Cardiac septum (tissue), 1 donor: ENCODE measurements at regions not wholly inside any gene's neighbourhood (a gene's known extent, or its start where the extent isn't known, plus 50 kb on each side); places are given as distances from the start of the nearest gene placed in this dataset.
A peak's percentile ranks its signal among the peaks of the same experiment; 100 is the strongest.

Experiments used
- DNase-seq: peaks from one replicate; pipeline ENCODE4 v3.0.0-alpha.2; 2020; ENCODE audit warnings: low spot score
- intact Hi-C: fragments of 100-400 bp; cut with DNase I; formaldehyde crosslinking; loops from one replicate; pipeline ENCODE4 v1.14.0; 2022
- donor health status: DM: no; HTN: no; CAD: no.

DNA sequence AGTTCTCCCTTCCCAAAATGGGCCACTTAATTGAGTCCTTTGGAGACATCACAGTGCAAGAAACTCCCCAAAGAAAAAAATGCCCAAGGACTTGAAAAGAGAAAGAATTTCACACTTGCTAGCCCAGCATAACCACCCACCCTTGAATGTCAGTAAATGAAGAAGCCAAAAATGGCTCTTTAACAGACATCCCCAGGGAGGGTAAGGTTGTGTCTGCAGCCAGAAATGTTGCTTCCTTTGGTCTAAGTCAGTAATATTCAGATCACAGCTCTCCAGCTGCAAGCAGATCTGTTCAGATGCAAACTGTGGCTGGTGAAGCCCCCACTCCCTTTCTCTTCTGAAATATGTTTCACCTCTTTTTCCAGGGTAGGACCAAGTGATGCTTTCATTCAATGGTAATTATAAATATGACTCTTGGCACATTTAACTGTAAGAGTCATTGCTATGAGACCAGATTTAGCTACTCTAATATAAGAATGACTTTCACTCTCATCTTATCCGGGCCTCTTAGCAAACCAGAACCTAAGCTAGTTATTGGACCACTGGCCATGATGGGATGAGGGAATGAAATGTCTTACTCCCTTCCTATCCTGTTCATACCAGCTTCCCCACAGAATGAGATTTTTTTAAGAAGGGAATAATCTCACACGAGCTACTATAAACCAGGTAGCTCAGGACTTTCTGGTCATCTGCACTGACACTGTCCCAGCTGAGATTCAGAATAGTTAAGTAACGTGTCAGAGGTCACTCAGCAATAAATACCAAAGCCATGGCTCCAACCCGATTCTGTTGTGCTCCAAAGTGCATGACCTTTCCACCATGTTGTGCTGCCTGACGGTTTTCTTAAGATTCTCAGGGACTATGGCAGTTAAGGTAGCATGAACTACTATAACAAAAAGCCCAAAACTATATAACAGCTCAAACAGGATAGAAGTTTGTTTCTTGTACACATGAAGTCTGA, 234.1 kb downstream of the FOXO1 start:
- no peak for DNase-seq
- intact Hi-C loops, result no loop called here

DNA sequence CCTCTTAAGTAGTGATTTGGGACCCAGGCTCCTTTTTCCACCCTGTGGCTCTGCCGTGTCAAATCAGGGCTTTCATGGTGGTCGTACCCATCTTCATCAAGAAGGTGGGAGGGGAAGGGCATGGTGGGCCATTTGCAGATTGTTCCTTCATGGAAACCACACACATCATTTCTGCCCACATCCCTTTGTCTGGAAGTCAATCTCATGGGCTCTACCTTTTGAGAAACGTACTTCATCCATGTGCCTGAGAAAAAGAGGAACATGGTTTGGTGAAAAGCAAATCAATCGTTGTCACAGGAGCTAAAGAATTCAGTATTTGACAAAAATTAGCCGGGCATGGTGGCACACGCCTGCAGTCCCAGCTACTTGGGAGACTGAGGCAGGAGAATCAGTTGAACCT, 233.4 kb downstream of the FOXO1 start:
- intact Hi-C loops, result no loop called here

DNA sequence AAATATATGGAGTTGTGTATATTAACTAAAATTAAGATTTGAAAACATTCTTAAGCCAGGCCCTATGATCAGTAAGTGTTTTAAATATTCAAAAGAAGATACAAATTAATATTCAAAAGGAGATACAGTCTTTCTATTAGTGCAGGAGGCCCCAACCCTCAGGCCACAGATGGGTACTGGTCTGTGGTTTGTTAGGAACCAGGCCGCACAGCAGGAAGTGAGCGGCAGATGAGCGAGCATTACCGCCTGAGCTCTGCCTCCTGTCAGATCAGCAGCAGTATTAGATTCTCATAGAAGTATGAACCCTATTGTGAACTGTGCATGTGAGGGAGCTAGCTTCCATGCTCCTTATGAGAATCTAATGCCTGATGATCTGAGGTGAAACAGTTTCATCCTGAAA, 232.9 kb downstream of the FOXO1 start:
- no peak for DNase-seq
- intact Hi-C loops, result no loop called here

More for the DNA sequence above, 233.4 kb downstream of the FOXO1 start:
- DNase-seq, result no peak

DNA sequence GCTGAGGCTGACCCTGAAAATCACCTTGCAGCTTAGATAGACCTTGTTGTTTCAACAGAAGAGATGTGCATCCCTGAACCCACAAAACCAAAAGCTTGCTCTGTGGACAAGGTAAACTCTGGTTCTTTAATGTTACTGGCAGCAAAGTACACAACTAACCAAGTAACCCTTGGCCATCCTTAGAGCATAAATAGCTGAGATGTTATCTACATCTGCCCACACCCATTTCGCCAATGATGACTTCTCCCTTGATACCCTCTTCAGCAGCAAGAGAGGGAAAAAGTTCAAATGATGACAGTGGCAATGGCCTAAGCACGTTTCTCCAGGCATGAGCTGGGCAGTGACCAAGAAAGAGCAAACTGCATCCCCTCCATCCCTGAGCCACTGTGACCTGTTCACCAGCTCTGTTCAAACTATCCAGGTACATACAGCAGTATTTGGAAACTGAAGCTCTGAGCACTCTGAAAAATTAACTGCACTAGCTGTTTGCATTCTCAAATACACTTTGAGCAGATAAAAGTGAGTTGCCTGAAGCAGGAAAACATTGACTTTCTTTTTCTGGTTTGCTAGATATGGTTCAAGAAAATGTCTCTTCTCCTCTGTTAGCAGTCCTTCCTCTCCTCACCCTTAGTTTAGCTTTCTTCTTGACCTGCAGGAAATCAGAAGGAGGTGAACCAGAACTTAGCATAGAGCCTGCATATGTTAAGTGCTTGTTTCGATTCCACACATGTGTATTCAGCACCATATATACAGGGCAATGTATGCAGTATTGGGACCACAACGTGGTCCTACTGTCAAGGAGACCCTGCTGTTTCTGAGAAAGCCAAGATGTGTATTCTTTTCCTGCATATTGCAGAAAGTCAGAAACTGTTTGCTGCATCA, 231.7 kb downstream of the FOXO1 start:
- no peak for DNase-seq
- intact Hi-C loops, result no loop called here

DNA sequence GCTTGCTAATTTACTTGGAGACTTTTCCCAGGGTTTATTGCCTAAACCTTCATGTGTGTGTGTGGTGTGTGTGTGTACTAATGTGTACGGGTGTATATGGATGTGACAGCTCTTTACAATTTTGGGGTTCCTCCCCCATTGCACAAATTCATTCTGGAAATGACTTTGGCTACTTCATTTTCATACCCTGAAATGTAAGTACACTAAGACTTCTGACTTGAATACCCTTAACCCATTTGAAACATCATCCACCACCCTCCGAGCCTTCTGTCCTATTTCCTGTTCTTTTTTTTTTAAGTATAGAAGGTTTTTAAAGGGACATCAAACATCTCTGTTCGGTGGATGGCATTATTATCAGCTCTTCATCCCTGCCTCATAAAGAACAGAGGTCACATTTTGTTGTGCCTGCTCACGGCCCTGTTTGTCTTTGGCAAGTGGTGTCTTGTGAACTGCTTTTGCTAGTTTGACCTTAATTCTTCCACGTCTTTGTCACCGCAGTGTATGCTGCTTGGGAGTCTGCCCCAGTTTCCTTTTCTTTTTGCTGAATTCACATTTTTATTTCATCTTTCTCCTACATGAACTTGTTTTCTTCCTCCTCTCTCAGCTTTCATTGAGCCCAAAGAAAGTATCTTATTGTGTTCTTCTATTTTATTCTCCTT, 228.3 kb downstream of the FOXO1 start:
- intact Hi-C loops, result no loop called here
- DNase-seq, result no peak

DNA sequence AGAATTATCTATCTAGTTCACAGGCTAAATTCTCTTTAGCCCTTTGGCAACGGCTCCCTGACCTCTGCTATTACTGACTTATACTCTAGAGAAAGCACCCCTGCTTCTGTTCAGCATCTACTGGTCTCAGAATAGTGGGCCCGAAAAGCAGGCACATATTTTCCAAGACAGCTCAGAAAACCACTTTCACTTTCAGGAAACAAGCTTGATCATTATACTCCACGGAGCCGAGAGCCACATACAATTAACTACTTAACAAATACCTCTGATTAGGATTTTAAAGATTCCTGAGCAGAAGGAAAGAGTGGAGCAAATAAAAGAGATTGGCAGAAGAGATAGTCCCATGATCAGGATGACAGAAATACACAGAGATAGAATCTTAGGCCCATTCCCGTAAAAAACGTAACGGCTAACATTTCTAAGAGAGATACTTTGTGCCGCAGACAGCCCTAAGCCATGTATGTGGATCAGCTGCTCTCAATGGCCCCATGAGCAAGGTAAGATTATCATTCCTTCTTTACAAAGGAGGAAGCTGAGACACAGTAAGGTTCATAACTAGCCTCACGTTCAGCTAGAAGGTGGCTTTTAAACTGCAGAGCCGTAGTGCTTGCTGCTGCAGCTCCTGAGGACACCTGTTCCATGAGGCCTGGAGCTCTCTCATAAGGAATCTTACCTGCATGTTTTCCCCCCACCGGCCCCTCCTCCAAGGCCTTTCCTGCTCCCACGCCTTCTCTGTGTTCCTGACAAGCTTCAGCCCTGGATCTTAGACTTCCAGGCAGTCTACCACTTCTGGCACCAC, 227.2 kb downstream of the FOXO1 start:
- DNase-seq, result no peak
- intact Hi-C loops, result no loop called here

DNA sequence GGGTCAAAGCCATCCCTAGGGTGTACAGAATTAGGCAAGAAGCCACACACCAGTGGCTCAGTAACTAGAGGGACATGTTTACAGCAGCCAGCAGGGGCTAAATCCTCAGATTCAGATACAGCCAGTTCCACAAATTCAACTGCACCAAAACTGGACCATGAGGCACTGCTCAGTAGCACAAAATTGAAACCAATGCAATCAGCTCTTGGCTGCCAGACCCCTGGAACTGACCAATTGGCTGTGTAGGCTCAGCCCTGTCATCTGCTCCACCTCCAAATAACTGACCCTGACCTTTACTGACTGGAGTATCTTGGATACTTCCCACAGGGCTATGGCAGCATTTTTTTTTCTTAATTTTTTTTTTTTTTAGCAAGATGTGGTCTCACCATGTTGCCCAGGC, 226.5 kb downstream of the FOXO1 start:
- intact Hi-C loops, result loop anchor here (2.0 to 5.0 kb wide), 4 partner anchors 37 to 227 kb away; partner anchors contain the start of gene FOXO1
- DNase-seq, result no peak

DNA sequence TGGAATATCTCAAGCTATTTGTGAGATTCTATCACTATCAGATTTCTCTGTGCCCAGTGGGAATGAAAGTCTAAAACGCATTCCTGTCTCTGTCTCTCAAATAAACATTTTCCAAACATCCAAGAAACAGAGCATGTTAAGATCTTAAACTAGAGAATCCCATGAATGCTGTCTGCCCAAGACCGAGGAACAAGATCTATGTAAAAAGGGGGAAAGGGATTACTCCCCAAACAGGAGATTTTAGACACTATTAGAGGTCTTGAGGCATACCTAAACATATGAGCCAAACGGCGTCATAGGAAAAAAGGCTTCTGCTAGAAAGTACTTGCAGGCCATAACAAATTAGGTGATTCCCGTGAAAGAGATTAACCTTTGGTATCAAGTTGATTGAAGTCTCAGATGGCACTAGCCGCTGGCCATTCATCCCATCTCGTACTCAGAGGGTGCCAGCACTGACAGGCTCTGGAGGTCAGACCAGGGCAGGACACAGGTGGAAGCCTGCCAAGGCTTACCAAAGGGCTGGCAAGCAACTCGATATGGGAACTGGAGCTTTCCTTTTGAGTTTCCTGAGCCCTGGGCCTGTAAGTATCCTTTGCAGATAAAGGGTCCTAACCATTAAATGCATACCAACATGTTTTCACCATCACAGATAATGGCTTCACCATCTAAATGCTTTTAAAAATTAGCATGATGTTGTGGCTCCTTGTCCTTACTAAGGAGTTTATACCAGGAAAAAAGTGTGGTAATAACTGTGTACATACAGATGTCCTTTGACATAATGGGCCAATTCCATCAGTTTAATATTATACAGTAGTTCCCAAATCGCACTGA, 225.2 kb downstream of the FOXO1 start:
- intact Hi-C loops, result loop anchor here (2.0 to 5.0 kb wide), 4 partner anchors 36 to 226 kb away; partner anchors contain the start of gene FOXO1
- peak; percentile 88 for DNase-seq

DNA sequence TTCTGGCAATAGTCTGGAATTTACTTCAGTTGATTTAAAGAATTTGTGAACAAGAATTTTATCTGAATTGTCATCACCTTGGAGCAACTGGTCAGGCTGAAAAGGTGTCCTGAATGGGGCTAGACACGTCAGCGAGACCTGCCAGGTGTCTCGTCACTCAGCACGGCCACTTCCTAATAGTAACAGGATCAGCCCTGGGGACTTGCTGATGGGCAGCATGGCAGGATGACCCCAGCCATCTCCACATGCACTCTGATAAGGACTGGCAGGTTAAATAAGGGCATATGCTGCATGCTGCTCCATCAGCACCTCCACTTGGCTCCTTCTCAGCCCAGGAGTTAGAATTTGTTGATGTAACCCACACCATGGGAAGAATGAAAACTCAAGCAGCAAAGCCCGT, 224.2 kb downstream of the FOXO1 start:
- intact Hi-C loops, result loop anchor here (5.0 kb wide), 2 partner anchors 35 to 125 kb away; no protein-coding TSS in a partner anchor
- DNase-seq, result no peak

DNA sequence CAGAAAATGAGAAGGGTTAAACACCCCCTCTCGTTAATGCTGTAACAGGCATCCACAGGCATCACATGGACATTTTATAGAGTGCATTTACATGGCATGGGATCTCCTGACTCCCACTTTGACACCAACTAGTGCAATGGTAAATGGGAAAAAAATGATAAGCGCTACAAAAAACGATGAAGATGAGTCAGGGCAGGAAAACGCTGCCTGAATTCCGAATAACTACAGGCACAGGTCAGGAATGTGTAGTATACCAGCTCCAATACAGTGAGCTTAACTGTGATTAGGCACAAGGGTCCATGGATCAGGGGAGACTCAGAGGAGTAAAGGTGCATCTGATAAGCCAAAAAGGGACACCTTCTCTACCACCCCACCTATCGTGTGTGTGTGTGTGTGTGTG, 223.6 kb downstream of the FOXO1 start:
- intact Hi-C loops, result loop anchor here (5.0 kb wide), 2 partner anchors 34 to 126 kb away; no protein-coding TSS in a partner anchor

DNA sequence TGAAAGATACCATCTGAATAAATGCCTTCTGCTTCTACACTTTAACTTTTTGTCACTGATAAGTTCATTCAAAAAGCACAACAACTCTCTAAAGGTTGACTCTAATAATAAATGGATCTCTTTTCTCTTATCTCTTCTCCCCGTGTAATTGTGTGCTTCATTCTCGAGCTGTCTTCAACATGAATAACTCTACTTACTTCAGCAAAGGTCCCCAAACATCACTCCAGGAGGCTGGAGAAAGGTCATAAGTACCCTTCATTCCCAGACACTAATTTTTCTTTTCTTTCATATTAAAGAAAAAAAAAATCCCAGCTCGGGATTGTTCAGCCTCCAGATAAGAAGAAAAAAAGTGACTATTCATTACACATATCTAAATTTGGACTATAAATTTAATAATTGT, 222.2 kb downstream of the FOXO1 start:
- DNase-seq, result no peak
- intact Hi-C loops, result loop anchor here (5.0 kb wide), 2 partner anchors 33 to 127 kb away; no protein-coding TSS in a partner anchor

More for the DNA sequence above, 223.6 kb downstream of the FOXO1 start:
- no peak for DNase-seq

DNA sequence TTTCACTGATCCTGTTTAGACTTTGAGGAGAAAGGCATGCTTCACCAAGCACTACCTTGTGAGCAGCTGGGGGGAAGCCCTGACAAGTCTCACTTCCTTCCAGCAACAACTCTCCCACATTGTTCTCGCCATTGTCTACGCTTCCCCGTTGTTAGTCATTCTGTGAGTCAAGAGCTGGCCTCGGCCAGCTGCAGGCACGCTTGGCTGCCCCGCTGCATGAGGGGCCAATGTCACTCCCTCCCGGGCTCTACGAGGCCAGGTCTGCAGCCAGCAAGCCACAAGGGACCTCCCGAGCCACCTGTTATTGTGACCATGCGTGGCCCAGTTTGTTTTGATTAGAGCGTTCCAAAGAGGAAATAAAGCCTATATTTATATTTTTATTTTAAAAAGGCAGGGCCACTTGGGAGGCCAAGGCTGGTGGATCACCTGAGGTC, 220.9 kb downstream of the FOXO1 start:
- peak; percentile 84 for DNase-seq
- intact Hi-C loops, result no loop called here

DNA sequence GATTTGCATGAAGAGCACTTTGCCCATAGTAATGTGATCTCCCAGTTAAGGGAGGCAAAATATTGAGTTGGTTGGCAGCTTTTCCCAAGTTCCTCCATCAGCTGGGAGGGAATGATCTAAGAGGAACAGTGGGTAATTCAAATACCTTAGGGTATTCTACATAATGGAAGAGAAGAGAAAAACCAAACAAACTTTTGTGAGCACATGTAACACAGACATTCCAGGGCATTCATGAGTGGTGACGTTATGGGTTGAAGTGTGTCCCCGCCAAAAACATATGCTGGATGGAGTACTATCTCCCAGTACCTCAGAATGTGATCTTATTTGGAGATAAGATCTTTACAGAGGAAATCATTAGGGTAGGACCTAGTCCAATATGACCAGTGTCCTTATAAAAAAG, 220.1 kb downstream of the FOXO1 start:
- DNase-seq, result no peak
- intact Hi-C loops, result no loop called here

DNA sequence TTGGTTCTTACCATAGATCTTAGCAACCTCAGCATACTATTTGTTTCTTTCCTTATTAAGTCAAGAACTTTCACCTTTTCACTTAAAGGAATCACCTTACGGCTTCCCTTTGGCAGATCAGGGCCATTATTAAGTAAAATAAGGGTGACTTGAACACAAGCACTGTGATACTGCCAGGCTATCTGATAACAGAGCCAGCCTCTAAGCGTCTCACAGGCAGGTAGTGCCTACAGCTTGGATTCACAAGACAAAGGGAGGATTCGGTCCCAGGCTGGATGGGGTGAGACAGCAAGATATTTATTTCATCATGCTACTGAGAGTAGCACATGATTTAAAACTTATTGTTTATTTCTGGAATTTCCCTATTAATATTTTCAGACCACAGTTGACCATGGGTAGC, 218.6 kb downstream of the FOXO1 start:
- intact Hi-C loops, result no loop called here

DNA sequence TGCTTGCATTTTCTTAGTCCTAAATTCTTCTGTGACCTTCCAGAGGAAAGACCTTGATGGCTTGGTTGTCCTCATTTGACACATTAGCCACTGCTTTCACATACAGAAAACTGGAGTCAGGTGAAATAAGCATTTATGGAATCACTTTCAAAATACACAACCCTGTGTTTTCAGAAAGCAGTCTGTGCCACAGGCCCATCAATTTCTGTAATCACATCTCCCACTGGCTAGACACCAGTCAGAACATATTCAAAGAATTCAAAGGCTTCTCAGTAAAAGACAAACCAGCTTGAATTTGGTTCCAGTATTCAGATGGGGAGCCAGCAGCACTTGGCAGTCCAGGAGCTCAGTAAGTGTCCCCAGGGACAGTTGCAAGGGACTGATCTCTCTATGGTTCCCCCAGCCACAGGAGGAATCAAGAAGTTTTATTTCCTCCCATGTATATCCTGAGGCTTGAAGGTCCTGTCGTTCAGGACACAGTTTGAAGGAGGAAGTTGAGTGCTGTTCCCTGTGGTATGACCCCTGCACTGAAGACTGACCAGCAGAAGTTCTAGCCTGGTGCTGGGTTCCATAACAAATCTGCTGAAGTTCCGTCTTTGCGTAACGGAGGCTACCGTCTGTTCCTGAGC, 214.3 kb downstream of the FOXO1 start:
- no peak for DNase-seq
- intact Hi-C loops, result no loop called here

More for the DNA sequence above, 218.6 kb downstream of the FOXO1 start:
- no peak for DNase-seq

DNA sequence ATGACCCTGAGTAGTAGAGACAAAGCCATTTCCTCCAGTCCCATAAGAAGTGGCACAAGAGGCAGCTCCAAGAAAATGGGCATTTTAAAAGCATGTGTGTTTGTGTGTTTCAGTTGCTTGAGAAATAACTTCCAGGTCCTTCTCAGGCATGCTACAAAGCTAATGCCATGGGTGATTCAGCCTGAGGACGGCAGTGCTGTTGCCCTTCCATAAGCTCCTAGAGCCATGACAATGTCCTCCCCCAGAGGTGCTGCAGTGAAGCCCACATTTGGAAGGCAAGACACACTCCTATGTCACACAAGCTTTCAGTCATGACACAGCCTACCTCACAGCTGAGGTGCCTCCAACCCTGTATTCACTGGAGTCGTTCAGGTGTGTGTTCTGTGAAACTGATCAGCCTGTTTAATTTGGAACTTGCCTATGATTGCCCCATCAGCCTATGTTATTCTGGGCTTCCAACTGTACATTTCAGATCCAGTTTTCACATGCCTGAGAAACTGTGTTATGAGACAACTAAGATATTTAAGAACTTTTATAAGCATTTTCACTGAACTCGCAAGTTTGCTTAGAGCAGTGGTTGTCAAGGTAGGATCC, 213.6 kb downstream of the FOXO1 start:
- intact Hi-C loops, result no loop called here
- DNase-seq, result no peak
